Neural progenitor cell (in vitro differentiated cells): ENCODE measurements at regions not wholly inside any gene's neighbourhood (a gene's known extent, or its start where the extent isn't known, plus 50 kb on each side); places are given as distances from the start of the nearest gene placed in this dataset.

Source experiments
- DNase-seq: peaks from one replicate; pipeline ENCODE4 v3.0.0-alpha.2; 2016; ENCODE audit warnings: low spot score
- H2AFZ ChIP-seq: fragments of 200-600 bp; sonication (generic); replicated peaks from 2 replicates; pipeline ENCODE4 v1.6.1; 2016; ENCODE audit warnings: antibody characterized with exemption
- H3F3A ChIP-seq: fragments of 200-600 bp; sonication (generic); 2 replicates; pipeline ENCODE4 v1.6.1; 2016; ENCODE audit warnings: antibody characterized with exemption, low read depth
- H3K27ac ChIP-seq: fragments of 200-600 bp; sonication (generic); 2 replicates; pipeline ENCODE4 v1.5.1; 2016; ENCODE audit warnings: mild to moderate bottlenecking
- H3K27me3 ChIP-seq: fragments of 200-600 bp; sonication (generic); 2 replicates; pipeline ENCODE4 v1.6.1; 2016; ENCODE audit warnings: mild to moderate bottlenecking, moderate library complexity
- H3K36me3 ChIP-seq: fragments of 200-600 bp; sonication (generic); 2 replicates; pipeline ENCODE4 v1.5.1; 2016
- H3K4me1 ChIP-seq: fragments of 200-600 bp; sonication (generic); 2 replicates; pipeline ENCODE4 v1.6.1; 2016; ENCODE audit warnings: mixed run types
- H3K4me2 ChIP-seq: fragments of 200-600 bp; sonication (generic); 2 replicates; pipeline ENCODE4 v1.6.1; 2016
- H3K4me3 ChIP-seq: fragments of 200-600 bp; sonication (generic); 2 replicates; pipeline ENCODE4 v1.5.1; 2016
- H3K79me2 ChIP-seq: fragments of 200-600 bp; sonication (generic); 2 replicates; pipeline ENCODE4 v1.6.1; 2016; ENCODE audit warnings: low read depth
- H3K9ac ChIP-seq: fragments of 200-600 bp; sonication (generic); 2 replicates; pipeline ENCODE4 v1.6.1; 2016
- H3K9me3 ChIP-seq: fragments of 200-600 bp; sonication (generic); 2 replicates; pipeline ENCODE4 v1.5.1; 2016; ENCODE audit warnings: low read depth
- H4K20me1 ChIP-seq: fragments of 200-600 bp; sonication (generic); 2 replicates; pipeline ENCODE4 v1.6.1; 2016; ENCODE audit warnings: low read depth
- H3K27ac Mint-ChIP-seq: 3 replicates; pipeline ENCODE4 v1.8.0; 2021; ENCODE audit warnings: mixed read lengths
- H3K27me3 Mint-ChIP-seq: 2 replicates; pipeline ENCODE4 v1.8.0; 2022; ENCODE audit warnings: low read depth, mild to moderate bottlenecking, inconsistent platforms, moderate library complexity, mixed read lengths; ENCODE audit not compliant: insufficient read depth
- H3K36me3 Mint-ChIP-seq: 3 replicates; pipeline ENCODE4 v1.8.0; 2021; ENCODE audit warnings: mixed read lengths
- H3K4me1 Mint-ChIP-seq: 3 replicates; pipeline ENCODE4 v1.8.0; 2021; ENCODE audit warnings: mixed read lengths
- H3K4me3 Mint-ChIP-seq: 3 replicates; pipeline ENCODE4 v1.8.0; 2021; ENCODE audit warnings: mild to moderate bottlenecking, moderate library complexity, mixed read lengths
- H3K9me3 Mint-ChIP-seq: 3 replicates; pipeline ENCODE4 v1.8.0; 2020; ENCODE audit warnings: mixed read lengths
- EZH2 ChIP-seq: fragments of 200-600 bp; sonication (generic); IDR thresholded peaks from 2 replicates; pipeline ENCODE4 v1.6.1; 2017; ENCODE audit warnings: antibody characterized with exemption, mild to moderate bottlenecking, moderate library complexity
- EZH2phosphoT487 ChIP-seq: fragments of 200-600 bp; sonication (generic); IDR thresholded peaks from 2 replicates; pipeline ENCODE4 v1.6.1; 2017; ENCODE audit warnings: antibody characterized with exemption
- TF ChIP-seq, protein P1 (sequence below): fragments of 200-600 bp; sonication (generic); IDR thresholded peaks from 2 replicates; pipeline ENCODE4 v1.5.1; 2017; ENCODE audit warnings: antibody characterized with exemption, mild to moderate bottlenecking

DNA sequence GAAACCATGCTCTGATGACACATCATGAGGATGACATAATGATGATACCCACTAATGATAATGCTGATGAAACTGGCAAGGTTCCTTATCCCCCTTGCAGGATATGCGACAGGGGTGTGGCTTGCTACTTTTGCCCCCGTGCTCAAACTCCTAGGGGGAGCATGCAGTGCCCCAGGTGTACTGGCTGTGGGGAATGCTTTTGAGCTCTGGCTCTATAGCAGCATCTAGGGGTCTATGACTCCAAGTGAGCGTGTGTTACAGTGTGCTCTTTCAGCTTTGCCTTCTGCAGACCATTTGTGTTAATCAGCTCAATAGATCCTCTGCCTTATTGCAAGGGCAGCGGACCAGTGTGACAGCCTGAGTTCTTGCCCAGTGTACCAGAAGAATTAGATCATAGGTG is 1239.5 kb downstream of the SI start:
- DNase-seq = peak; percentile 8
- Histone ChIP-seq H3K4me3 (no peak overlapping the region), H3K27me3 (no peaks in the 10 kb centered on the region), H3K27ac (no peak overlapping the region), H2AFZ (peak overlapping the region; percentile 34), H3K9ac (no peak overlapping the region), H3K9me3 (no peaks in the 10 kb centered on the region), H3K36me3 (no peaks in the 10 kb centered on the region), H4K20me1 (no peaks in the 10 kb centered on the region), H3K79me2 (no peaks in the 10 kb centered on the region), H3K4me2 (no peak overlapping the region), H3K4me1 (no peaks in the 10 kb centered on the region), H3F3A (no peaks in the 10 kb centered on the region)
- Mint-ChIP-seq H3K4me1 (no peaks in the 10 kb centered on the region), H3K27me3 (no peaks in the 10 kb centered on the region), H3K9me3 (no peaks in the 10 kb centered on the region), H3K27ac (no peak overlapping the region), H3K36me3 (no peaks in the 10 kb centered on the region), H3K4me3 (no peak overlapping the region)
- TF ChIP-seq EZH2phosphoT487 = no peak

DNA sequence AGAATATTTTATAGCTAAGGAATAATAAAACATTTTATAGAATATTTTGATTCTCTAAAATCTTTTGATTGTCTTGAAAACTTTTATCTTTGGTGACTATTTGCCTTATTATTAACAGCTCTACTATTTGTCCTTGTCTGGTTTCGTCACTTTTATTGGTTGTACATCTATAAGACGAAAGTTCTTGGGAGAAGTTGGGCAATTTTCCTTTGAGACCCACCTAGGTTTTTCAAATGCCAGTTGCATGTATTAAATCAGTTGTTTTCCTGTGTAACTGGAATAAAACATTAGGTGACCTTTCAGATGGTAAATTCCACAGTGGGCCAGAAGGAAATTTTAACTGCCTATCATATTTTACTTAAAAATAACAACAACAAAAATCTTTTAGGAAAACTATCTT is 1245.7 kb downstream of the SI start:
- Histone ChIP-seq H3F3A (no peaks in the 10 kb centered on the region), H3K4me1 (no peaks in the 10 kb centered on the region), H4K20me1 (no peaks in the 10 kb centered on the region), H3K27ac (no peak overlapping the region), H3K9me3 (no peaks in the 10 kb centered on the region), H2AFZ (no peak overlapping the region), H3K79me2 (no peaks in the 10 kb centered on the region), H3K9ac (no peak overlapping the region), H3K4me3 (no peak overlapping the region), H3K4me2 (no peak overlapping the region), H3K36me3 (no peaks in the 10 kb centered on the region), H3K27me3 (no peaks in the 10 kb centered on the region)
- Mint-ChIP-seq H3K4me1 (peaks cover 7% of the 10 kb centered on the region), H3K27ac (no peak overlapping the region), H3K36me3 (no peaks in the 10 kb centered on the region), H3K27me3 (no peaks in the 10 kb centered on the region), H3K4me3 (no peak overlapping the region), H3K9me3 (no peaks in the 10 kb centered on the region)
- DNase-seq = no peak
- no peak for TF ChIP-seq EZH2
- TF ChIP-seq EZH2phosphoT487 = no peak
- TF ChIP-seq, protein P1, sequence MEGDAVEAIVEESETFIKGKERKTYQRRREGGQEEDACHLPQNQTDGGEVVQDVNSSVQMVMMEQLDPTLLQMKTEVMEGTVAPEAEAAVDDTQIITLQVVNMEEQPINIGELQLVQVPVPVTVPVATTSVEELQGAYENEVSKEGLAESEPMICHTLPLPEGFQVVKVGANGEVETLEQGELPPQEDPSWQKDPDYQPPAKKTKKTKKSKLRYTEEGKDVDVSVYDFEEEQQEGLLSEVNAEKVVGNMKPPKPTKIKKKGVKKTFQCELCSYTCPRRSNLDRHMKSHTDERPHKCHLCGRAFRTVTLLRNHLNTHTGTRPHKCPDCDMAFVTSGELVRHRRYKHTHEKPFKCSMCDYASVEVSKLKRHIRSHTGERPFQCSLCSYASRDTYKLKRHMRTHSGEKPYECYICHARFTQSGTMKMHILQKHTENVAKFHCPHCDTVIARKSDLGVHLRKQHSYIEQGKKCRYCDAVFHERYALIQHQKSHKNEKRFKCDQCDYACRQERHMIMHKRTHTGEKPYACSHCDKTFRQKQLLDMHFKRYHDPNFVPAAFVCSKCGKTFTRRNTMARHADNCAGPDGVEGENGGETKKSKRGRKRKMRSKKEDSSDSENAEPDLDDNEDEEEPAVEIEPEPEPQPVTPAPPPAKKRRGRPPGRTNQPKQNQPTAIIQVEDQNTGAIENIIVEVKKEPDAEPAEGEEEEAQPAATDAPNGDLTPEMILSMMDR = no peak

DNA sequence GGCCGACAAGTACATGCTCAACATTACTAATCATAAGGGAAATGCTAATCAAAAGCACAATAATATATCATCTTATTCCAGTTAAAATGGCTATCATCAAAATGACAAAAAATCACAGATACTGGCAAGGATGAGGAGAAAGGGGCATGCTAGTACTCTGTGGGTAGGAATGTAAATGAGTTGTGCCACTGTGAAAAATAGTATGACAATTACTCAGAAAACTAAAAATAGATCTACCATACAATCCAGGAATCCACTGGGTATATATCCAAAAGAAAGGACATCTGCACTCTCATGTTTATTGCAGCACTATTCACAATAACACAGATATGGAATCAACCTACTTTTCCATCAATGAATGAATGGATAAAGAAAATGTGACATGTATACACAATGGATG is 1256.5 kb downstream of the SI start:
- Histone ChIP-seq H2AFZ (no peak overlapping the region), H3K27me3 (no peaks in the 10 kb centered on the region), H3K79me2 (no peaks in the 10 kb centered on the region), H4K20me1 (no peaks in the 10 kb centered on the region), H3K27ac (no peak overlapping the region), H3K9ac (no peak overlapping the region), H3K36me3 (no peaks in the 10 kb centered on the region), H3K4me2 (no peak overlapping the region), H3K9me3 (no peaks in the 10 kb centered on the region), H3K4me1 (no peaks in the 10 kb centered on the region), H3K4me3 (no peak overlapping the region), H3F3A (no peaks in the 10 kb centered on the region)
- TF ChIP-seq EZH2phosphoT487 (no peak), EZH2 (no peak)
- TF ChIP-seq, protein P1 = no peak
- Mint-ChIP-seq H3K4me3 (no peak overlapping the region), H3K27ac (no peak overlapping the region), H3K9me3 (no peaks in the 10 kb centered on the region), H3K36me3 (no peaks in the 10 kb centered on the region), H3K27me3 (no peaks in the 10 kb centered on the region), H3K4me1 (no peaks in the 10 kb centered on the region)
- no peak for DNase-seq

DNA sequence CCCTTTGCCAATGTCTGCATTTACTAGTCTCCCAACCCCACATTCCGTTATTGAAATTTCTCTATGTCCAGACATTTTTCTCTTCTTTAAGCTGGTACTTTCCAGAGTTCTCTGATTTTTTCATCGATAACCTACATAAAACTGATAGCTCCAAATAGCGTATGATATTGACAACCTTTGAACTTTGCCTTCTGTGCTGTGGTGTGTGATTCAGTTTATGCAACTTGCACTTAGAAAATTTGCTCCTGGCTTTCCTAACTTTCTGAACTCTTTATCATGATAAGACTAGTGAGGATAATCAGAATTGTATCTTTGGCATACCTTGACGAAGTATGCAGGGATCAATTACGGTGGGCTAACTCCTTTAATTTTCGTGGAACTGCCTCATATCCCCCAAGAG is 1261.3 kb downstream of the SI start:
- H3K4me1 ChIP-seq = no peaks in the 10 kb centered on the region
- no peak overlapping the region for H3K4me3 Mint-ChIP-seq
- no peak for DNase-seq

More for the DNA sequence above, 1261.3 kb downstream of the SI start:
- H3K4me2 ChIP-seq = no peak overlapping the region
- H3K9me3 Mint-ChIP-seq = no peaks in the 10 kb centered on the region
- H3K27me3 Mint-ChIP-seq = no peaks in the 10 kb centered on the region
- H3K9ac ChIP-seq = no peak overlapping the region
- H4K20me1 ChIP-seq = no peaks in the 10 kb centered on the region
- no peaks in the 10 kb centered on the region for H3K27me3 ChIP-seq
- no peaks in the 10 kb centered on the region for H3F3A ChIP-seq
- no peaks in the 10 kb centered on the region for H3K36me3 Mint-ChIP-seq
- H3K36me3 ChIP-seq = no peaks in the 10 kb centered on the region
- no peak overlapping the region for H2AFZ ChIP-seq
- no peak overlapping the region for H3K27ac Mint-ChIP-seq
- H3K9me3 ChIP-seq = no peaks in the 10 kb centered on the region
- TF ChIP-seq EZH2 (no peak), EZH2phosphoT487 (no peak)
- TF ChIP-seq, protein P1 = no peak
- H3K4me1 Mint-ChIP-seq = no peaks in the 10 kb centered on the region
- no peak overlapping the region for H3K4me3 ChIP-seq
- no peak overlapping the region for H3K27ac ChIP-seq
- no peaks in the 10 kb centered on the region for H3K79me2 ChIP-seq
